ENCODE measurements at regions not wholly inside any gene's neighbourhood (a gene's known extent, or its start where the extent isn't known, plus 50 kb on each side); places are given as distances from the start of the nearest gene placed in this dataset.

DNA sequence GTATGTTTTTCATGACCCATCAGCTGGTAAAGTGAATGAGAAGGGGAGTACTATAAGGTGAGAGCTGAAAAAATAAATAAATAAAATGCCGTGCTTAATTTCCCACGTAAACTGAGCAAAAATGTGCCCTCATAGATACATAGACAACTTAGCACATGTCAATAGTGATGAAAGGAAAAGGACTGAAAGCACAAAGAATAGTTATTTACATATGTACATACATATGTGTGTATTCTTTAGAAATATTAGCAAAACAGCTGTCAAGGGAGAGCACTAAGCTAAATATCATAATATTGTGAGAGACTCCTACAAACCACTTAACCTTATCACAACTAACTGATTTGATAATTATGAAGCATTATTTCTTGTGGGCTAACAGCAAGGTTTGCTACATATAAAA is 213.6 kb upstream of the FTMT start:
- Histone ChIP-seq H3K27ac (no peak overlapping the region), H3K4me3 (no peak overlapping the region), H3K4me1 (replicated peaks; ENCODE audit: insufficient read depth) (no peaks in the 10 kb centered on the region), H3F3A (ENCODE audit: insufficient read depth, low read depth) (no peaks in the 10 kb centered on the region), H4K20me1 (ENCODE audit: insufficient read depth) (no peaks in the 10 kb centered on the region), H3K79me2 (ENCODE audit: low read depth) (no peaks in the 10 kb centered on the region), H3K4me2 (no peak overlapping the region), H3K36me3 (ENCODE audit: low read depth) (no peaks in the 10 kb centered on the region), H3K27me3 (ENCODE audit: insufficient read depth, low read depth) (no peaks in the 10 kb centered on the region), H2AFZ (no peak overlapping the region), H3K9me3 (ENCODE audit: insufficient read depth, low read depth) (no peaks in the 10 kb centered on the region; the same call in 1 of the 2 replicates), H3K9me2 (ENCODE audit: insufficient read depth) (no peaks in the 10 kb centered on the region)
- intact Hi-C loops (cut with micrococcal nuclease; ENCODE audit: unreplicated experiment), result no loop called here
- no peak for DNase-seq
- no TSS peak for BruUV-seq (replicated peaks)
- no peak for TF ChIP-seq EZH2 (IDR thresholded peaks at IDR 0.05; ENCODE audit: low read depth)
- TF ChIP-seq, protein P1, sequence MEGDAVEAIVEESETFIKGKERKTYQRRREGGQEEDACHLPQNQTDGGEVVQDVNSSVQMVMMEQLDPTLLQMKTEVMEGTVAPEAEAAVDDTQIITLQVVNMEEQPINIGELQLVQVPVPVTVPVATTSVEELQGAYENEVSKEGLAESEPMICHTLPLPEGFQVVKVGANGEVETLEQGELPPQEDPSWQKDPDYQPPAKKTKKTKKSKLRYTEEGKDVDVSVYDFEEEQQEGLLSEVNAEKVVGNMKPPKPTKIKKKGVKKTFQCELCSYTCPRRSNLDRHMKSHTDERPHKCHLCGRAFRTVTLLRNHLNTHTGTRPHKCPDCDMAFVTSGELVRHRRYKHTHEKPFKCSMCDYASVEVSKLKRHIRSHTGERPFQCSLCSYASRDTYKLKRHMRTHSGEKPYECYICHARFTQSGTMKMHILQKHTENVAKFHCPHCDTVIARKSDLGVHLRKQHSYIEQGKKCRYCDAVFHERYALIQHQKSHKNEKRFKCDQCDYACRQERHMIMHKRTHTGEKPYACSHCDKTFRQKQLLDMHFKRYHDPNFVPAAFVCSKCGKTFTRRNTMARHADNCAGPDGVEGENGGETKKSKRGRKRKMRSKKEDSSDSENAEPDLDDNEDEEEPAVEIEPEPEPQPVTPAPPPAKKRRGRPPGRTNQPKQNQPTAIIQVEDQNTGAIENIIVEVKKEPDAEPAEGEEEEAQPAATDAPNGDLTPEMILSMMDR (conservative IDR thresholded peaks at IDR 0.05), result no peak
- POLR2A ChIA-PET (ENCODE audit: unreplicated experiment), result no interaction called here
- CTCF ChIA-PET, result no interaction called here

DNA sequence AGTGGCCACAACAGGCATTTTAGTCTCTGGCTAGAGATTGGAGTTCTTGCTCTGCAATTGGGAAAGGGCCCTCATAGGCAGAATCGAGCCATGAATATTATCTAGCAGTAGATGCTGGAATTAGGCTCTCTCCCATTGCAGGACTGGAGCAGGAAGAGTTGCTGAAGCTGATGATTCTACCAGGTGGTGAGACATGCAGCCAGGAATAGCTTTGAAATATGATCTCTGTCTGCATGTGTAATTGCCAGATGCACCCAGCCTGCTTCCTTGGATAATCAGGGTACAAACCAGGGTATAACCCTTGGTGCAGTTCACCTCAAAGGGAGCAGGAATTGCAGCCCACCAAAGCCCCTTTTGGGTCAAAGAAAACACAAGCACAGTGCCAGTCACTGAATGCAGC is 211.4 kb upstream of the FTMT start:
- H3K4me3 ChIP-seq, result no peak overlapping the region
- ChIA-PET POLR2A (ENCODE audit: unreplicated experiment) (no interaction called here), CTCF (no interaction called here)
- no peak overlapping the region for H2AFZ ChIP-seq
- no peaks in the 10 kb centered on the region for H3K36me3 ChIP-seq (ENCODE audit: low read depth)
- no peak overlapping the region for H3K4me2 ChIP-seq
- no peaks in the 10 kb centered on the region for H3K9me2 ChIP-seq (ENCODE audit: insufficient read depth)
- H3K27ac ChIP-seq, result no peak overlapping the region
- H3K27me3 ChIP-seq (ENCODE audit: insufficient read depth, low read depth), result no peaks in the 10 kb centered on the region
- H3K4me1 ChIP-seq (replicated peaks; ENCODE audit: insufficient read depth), result no peaks in the 10 kb centered on the region
- no TSS peak for BruUV-seq (replicated peaks)
- H3K79me2 ChIP-seq (ENCODE audit: low read depth), result no peaks in the 10 kb centered on the region
- no peaks in the 10 kb centered on the region for H4K20me1 ChIP-seq (ENCODE audit: insufficient read depth)
- intact Hi-C loops (cut with micrococcal nuclease; ENCODE audit: unreplicated experiment), result no loop called here
- no peak for DNase-seq
- H3F3A ChIP-seq (ENCODE audit: insufficient read depth, low read depth), result no peaks in the 10 kb centered on the region
- no peaks in the 10 kb centered on the region; the same call in 1 of the 2 replicates for H3K9me3 ChIP-seq (ENCODE audit: insufficient read depth, low read depth)
- TF ChIP-seq, protein P1 (conservative IDR thresholded peaks at IDR 0.05), result no peak
- TF ChIP-seq EZH2 (IDR thresholded peaks at IDR 0.05; ENCODE audit: low read depth), result no peak

DNA sequence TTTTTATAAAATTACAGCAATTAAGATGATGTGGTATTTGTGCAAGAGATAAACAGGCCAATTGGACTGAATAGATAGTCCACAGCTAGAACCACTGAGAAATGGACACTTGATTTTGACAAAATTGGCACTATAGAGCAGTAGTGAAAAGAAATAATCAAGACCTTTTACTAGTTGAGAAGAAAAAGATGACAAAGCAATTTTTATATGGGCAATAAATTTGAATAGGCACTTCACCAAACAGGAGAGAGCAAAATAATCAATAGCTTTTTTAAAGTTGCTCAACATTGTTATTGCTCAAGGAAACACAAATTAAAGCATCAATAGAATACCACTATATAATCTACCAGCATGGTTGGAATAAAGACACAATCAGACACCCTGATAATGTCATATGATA is 193.5 kb upstream of the FTMT start:
- no peak for DNase-seq
- H3K27ac ChIP-seq, result no peak overlapping the region
- H3K9me3 ChIP-seq (ENCODE audit: insufficient read depth, low read depth), result no peaks in the 10 kb centered on the region
- no peaks in the 10 kb centered on the region for H3K79me2 ChIP-seq (ENCODE audit: low read depth)
- no peaks in the 10 kb centered on the region for H3F3A ChIP-seq (ENCODE audit: insufficient read depth, low read depth)
- H4K20me1 ChIP-seq (ENCODE audit: insufficient read depth), result no peaks in the 10 kb centered on the region
- intact Hi-C loops (cut with micrococcal nuclease; ENCODE audit: unreplicated experiment), result no loop called here
- no peak overlapping the region for H3K4me3 ChIP-seq
- H3K4me1 ChIP-seq (replicated peaks; ENCODE audit: insufficient read depth), result no peaks in the 10 kb centered on the region
- no peaks in the 10 kb centered on the region for H3K27me3 ChIP-seq (ENCODE audit: insufficient read depth, low read depth)
- H3K4me2 ChIP-seq, result no peak overlapping the region
- ChIA-PET POLR2A (ENCODE audit: unreplicated experiment) (no interaction called here), CTCF (no interaction called here)
- BruUV-seq (replicated peaks), result no TSS peak
- no peaks in the 10 kb centered on the region for H3K36me3 ChIP-seq (ENCODE audit: low read depth)
- no peak overlapping the region for H2AFZ ChIP-seq
- no peaks in the 10 kb centered on the region for H3K9me2 ChIP-seq (ENCODE audit: insufficient read depth)
- no peak for TF ChIP-seq EZH2 (IDR thresholded peaks at IDR 0.05; ENCODE audit: low read depth)
- TF ChIP-seq, protein P1 (conservative IDR thresholded peaks at IDR 0.05), result no peak
